Mucosa of descending colon (tissue), 3 donors: ENCODE measurements at regions not wholly inside any gene's neighbourhood (a gene's known extent, or its start where the extent isn't known, plus 50 kb on each side); places are given as distances from the start of the nearest gene placed in this dataset.
"Not testable (repeated sequence)": the region's sequence is repeated elsewhere in the genome, so short reads cannot be mapped to it uniquely, and the experiment has no call there.

Experiments used
- ATAC-seq: fragments of 200-7000 bp; cut with Tn5 transposase; one replicate; pipeline ENCODE4 v1.9.1; 2020; ENCODE audit warnings: mild to moderate bottlenecking, moderate library complexity
- DNase-seq, 3 donors: peaks; one replicate each; pipeline ENCODE4 v3.0.0-alpha.2; 2020
- H3K36me3 ChIP-seq: fragments of 200-600 bp; one replicate; pipeline ENCODE4 v1.8.0; 2021; ENCODE audit warnings: low read depth, mild to moderate bottlenecking
- H3K4me1 ChIP-seq: fragments of 200-600 bp; one replicate; pipeline ENCODE4 v1.8.0; 2021; ENCODE audit warnings: low read depth, mild to moderate bottlenecking
- H3K4me3 ChIP-seq: fragments of 200-600 bp; one replicate; pipeline ENCODE4 v1.8.0; 2021; ENCODE audit warnings: mild to moderate bottlenecking
- H3K9me3 ChIP-seq: fragments of 200-600 bp; one replicate; pipeline ENCODE4 v1.8.0; 2021; ENCODE audit warnings: mild to moderate bottlenecking
- CTCF ChIP-seq: fragments of 200-600 bp; IDR thresholded peaks from one replicate; pipeline ENCODE4 v1.8.0; 2022; ENCODE audit warnings: antibody characterized with exemption, mild to moderate bottlenecking
- intact Hi-C, 2 donors: fragments of 100-400 bp; cut with DNase I in 1 of 2; cut with micrococcal nuclease in 1 of 2; formaldehyde crosslinking; loops; one replicate each; pipeline versions ENCODE4 v1.11.0 to v1.11.1; 2022; cut with DNase I, micrococcal nuclease
- donor health status: DM: no; HTN: no; CAD: no; lungs with moderate emphysema.
- donor health status: DM: no; HTN: no; CAD: no.
- donor health status: DM: no; HTN: yes; CAD: no.

GRCh38 chr15:81809543-81809942 lies 236.3 kb downstream of the MEX3B start:
- no peak for TF ChIP-seq CTCF
- H3K4me1 ChIP-seq: no peaks in the 10 kb centered on the region
- H3K4me3 ChIP-seq: no peak overlapping the region
- ATAC-seq (no peak), DNase-seq (peak in 1 of 3 donors; percentile 12)
- no peaks in the 10 kb centered on the region for H3K9me3 ChIP-seq
- no peaks in the 10 kb centered on the region for H3K36me3 ChIP-seq
- intact Hi-C loops: no loop called here

GRCh38 chr15:81807806-81808205 lies 238.0 kb downstream of the MEX3B start:
- ATAC-seq (no peak), DNase-seq (no peak)
- Histone ChIP-seq H3K4me3 (no peak overlapping the region), H3K4me1 (no peaks in the 10 kb centered on the region), H3K9me3 (no peaks in the 10 kb centered on the region), H3K36me3 (no peaks in the 10 kb centered on the region)
- no peak for TF ChIP-seq CTCF
- intact Hi-C loops: no loop called here

- H3K4me1 ChIP-seq: no peaks in the 10 kb centered on the region
Observed at GRCh38 chr15:81807186-81807585, 238.6 kb downstream of the MEX3B start.

GRCh38 chr15:81795899-81796298 lies 249.9 kb downstream of the MEX3B start:
- Histone ChIP-seq H3K4me3 (no peak overlapping the region), H3K36me3 (no peaks in the 10 kb centered on the region), H3K4me1 (no peaks in the 10 kb centered on the region), H3K9me3 (no peaks in the 10 kb centered on the region)
- intact Hi-C loops: no loop called here
- no peak for ATAC-seq
- TF ChIP-seq CTCF: no peak
- DNase-seq: no peak

More at GRCh38 chr15:81807186-81807585, 238.6 kb downstream of the MEX3B start:
- Histone ChIP-seq H3K9me3 (no peaks in the 10 kb centered on the region), H3K4me3 (no peak overlapping the region), H3K36me3 (no peaks in the 10 kb centered on the region)
- DNase-seq (no peak), ATAC-seq (no peak)
- intact Hi-C loops: no loop called here
- TF ChIP-seq CTCF: no peak

- H3K9me3 ChIP-seq: no peaks in the 10 kb centered on the region
- ATAC-seq (no peak), DNase-seq (no peak)
- H3K4me1 ChIP-seq: no peaks in the 10 kb centered on the region
- no peak for TF ChIP-seq CTCF
- H3K36me3 ChIP-seq: no peaks in the 10 kb centered on the region
- intact Hi-C loops: no loop called here
- H3K4me3 ChIP-seq: no peak overlapping the region
Observed at GRCh38 chr15:81792646-81793045, 253.2 kb downstream of the MEX3B start.

GRCh38 chr15:81791322-81791721 lies 254.5 kb downstream of the MEX3B start:
- H3K4me3 ChIP-seq, DNase-seq, H3K9me3 ChIP-seq, ATAC-seq, H3K36me3 ChIP-seq, intact Hi-C loops, H3K4me1 ChIP-seq: not testable (repeated sequence)
